Tibial nerve (tissue), 3 donors: ENCODE measurements at regions not wholly inside any gene's neighbourhood (a gene's known extent, or its start where the extent isn't known, plus 50 kb on each side); places are given as distances from the start of the nearest gene placed in this dataset.

Source experiments
- POLR2A ChIP-seq, 2 donors: fragments of 450-650 bp; IDR thresholded peaks; one replicate each; pipeline ENCODE4 v1.6.1; 2017; ENCODE audit warnings: antibody characterized with exemption in 2 of 2, mild to moderate bottlenecking in 2 of 2, moderate library complexity in 2 of 2
- TF ChIP-seq, protein P1 (sequence below), 5 experiments: fragments of 200-600 bp in 3 of 5; fragments of 450-650 bp in 2 of 5; sonication (generic) in 3 of 5; IDR thresholded peaks; one replicate each; pipeline ENCODE4 v1.5.1; 2016 to 2019; ENCODE audit warnings: antibody characterized with exemption in 5 of 5, mild to moderate bottlenecking in 3 of 5, moderate library complexity in 2 of 5

DNA sequence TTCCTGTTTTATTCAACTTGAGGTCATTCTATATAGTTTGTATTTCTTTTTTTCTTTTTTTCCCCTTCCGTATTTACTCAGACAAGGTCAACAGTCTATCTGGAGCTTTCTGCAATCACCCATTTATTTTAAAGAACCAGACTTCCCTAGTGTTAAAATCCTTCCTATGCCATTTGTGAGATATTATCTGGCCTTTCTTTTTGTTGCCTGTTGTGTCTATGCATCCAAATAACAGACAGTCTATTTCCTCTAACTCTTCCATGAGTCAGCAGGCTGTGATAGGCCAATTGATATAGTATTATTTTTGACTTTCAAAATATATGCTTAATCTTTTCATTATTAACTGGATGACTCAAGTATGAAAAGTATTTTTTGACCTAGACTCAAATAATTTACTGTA is 291.2 kb upstream of the PTPRD start:
- TF ChIP-seq, protein P1, sequence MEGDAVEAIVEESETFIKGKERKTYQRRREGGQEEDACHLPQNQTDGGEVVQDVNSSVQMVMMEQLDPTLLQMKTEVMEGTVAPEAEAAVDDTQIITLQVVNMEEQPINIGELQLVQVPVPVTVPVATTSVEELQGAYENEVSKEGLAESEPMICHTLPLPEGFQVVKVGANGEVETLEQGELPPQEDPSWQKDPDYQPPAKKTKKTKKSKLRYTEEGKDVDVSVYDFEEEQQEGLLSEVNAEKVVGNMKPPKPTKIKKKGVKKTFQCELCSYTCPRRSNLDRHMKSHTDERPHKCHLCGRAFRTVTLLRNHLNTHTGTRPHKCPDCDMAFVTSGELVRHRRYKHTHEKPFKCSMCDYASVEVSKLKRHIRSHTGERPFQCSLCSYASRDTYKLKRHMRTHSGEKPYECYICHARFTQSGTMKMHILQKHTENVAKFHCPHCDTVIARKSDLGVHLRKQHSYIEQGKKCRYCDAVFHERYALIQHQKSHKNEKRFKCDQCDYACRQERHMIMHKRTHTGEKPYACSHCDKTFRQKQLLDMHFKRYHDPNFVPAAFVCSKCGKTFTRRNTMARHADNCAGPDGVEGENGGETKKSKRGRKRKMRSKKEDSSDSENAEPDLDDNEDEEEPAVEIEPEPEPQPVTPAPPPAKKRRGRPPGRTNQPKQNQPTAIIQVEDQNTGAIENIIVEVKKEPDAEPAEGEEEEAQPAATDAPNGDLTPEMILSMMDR (IDR thresholded peaks at IDR 0.05), result no peak
- TF ChIP-seq POLR2A (IDR thresholded peaks at IDR 0.05), result no peak
